Renal cortical epithelial cell (primary cell): ENCODE measurements at regions not wholly inside any gene's neighbourhood (a gene's known extent, or its start where the extent isn't known, plus 50 kb on each side); places are given as distances from the start of the nearest gene placed in this dataset.
"Not testable (repeated sequence)": the region's sequence is repeated elsewhere in the genome, so short reads cannot be mapped to it uniquely, and the experiment has no call there.

Source experiments
- DNase-seq: peaks from one replicate; pipeline ENCODE4 v3.0.0-alpha.2; 2011; ENCODE audit warnings: low read depth

- DNase-seq = no peak
Measured at GRCh38 chr3:176075491-176075890, 1121.8 kb downstream of the TBL1XR1 start.

GRCh38 chr3:176075046-176075445 is 1122.2 kb downstream of the TBL1XR1 start:
- no peak for DNase-seq

- DNase-seq = no peak
Measured at GRCh38 chr3:176074096-176074495, 1123.2 kb downstream of the TBL1XR1 start.

DNA sequence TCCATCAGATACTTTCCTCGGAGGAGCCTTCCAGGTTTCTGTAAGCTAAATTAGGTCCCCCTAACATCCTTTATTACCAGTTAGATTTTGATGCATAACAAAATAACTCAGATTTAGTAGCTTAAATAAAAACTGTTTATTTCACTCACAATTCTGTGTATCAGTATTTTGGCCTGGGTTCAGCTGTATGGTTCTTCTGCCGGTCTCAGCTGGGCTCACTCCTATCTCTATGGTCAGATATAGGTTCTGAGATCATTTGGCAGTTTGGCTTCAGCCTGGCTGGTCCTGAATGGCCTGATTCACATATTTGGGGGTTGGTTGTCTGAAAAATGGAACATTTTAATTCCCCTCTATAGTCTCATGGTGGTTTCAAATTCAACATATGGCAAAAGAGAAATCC is 1125.3 kb downstream of the TBL1XR1 start:
- DNase-seq = no peak

- no peak for DNase-seq
Measured at GRCh38 chr3:176068750-176069149, 1128.5 kb downstream of the TBL1XR1 start.

DNA sequence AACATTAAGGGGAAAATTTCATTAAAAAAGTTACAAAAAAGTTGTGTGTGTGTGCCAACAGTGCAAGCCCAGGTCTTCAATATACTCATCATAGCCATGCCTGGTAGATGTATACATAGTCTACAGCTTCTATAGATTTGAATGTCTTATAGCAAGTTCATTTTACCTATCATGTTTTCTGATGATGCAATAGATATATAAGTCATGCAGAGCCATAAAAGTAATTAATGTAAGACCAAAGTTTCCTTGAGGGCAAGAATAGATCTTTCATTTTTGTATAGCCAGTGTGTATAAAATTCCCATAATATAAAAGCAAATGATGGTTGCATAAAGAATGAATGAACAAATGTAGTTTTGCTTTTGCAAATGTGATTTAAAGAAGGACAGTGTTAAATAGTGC is 1138.4 kb downstream of the TBL1XR1 start:
- no peak for DNase-seq

DNA sequence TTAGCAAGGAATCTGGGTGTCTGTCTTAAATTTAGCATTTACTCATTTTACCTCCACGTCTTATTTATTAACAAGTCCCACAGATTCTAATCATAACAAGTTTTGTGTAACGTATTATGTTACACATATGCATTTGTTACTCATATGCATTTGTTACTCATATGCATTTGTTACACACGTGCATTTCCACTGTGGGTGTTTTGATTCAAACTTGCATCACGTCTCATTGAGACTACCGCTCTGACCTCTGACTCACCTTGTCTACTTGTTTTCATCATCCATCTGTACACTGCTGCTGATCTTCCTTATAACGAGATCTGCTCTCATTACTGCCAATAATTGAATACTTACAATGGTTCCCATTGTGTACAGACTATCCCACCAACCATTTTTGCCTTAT is 1141.4 kb downstream of the TBL1XR1 start:
- no peak for DNase-seq

GRCh38 chr3:176051766-176052165 is 1145.5 kb downstream of the TBL1XR1 start:
- DNase-seq = no peak

- DNase-seq = no peak
Measured at GRCh38 chr3:176046703-176047102, 1150.6 kb downstream of the TBL1XR1 start.

DNA sequence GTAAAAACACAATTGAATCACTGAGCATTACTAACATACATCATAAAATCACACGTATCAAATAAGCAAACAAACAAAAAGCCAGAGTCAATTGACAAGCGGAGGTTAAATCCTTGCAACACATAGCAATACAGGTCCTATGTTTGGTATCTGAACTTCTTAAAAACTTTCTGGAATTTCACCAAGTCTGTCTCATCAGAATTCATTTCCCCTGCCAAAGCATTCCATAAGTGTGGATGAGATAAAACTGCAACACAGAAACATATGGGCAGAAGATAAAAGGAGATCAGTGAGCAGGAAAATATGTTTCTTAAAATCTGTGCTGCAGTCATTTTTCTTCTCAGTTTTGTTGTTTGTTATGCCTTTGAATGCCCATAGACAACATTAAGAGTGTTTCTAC is 1155.5 kb downstream of the TBL1XR1 start:
- no peak for DNase-seq

DNA sequence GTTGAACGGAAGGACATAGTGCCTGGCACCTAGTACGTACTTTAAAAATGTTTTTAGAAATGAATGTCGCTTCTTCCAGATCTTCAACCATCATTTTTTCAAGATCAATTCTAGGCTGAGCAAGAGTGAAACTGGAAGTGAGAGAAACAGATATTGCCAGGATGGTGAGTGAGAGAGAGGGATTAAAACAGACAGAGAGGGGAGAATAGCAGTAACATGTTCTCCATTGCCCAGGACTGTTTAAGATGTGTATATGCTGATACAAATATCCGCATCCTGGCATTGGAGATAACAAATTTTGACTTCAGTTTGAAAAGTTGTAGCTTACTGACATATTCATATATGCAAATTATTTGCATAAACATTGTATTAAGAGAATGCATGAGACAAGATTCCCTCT is 1156.1 kb downstream of the TBL1XR1 start:
- DNase-seq = no peak

DNA sequence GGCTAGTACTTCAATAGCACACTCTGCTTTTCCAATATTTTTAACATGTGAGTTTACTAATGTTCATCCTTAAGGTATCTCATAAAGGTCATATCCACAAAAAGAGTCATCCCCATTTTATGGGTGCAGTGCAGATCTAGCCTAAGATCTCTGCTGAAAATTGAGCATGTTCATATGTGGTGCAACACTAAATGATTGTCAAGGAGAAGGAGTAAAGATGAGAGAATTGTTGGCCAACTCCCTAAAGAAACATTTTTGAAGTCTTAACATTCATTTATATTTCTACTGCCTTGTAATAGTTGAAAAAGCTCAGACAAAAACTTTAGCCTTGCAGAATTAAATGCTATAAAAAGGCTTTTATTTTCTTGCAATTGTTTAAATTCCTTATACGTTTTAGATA is 1159.6 kb downstream of the TBL1XR1 start:
- no peak for DNase-seq

DNA sequence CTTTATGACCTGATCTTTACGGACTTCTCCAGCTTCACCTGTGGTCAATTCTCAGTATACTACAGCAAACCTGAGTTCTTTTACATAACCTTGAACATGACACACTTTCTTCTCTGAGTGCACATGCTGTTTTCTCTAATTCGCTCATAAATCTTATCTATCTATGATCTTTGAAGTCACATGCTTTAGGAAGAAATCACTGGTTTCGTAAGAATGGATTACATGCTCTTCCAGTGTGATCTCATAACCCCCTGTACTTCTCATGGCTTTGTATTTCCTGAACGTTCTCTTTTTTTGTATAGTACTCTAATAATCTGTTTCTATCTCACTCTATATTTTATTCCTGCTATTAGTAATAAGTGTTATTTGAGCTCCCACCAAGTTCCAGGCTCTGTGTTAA is 1165.2 kb downstream of the TBL1XR1 start:
- DNase-seq = no peak

DNA sequence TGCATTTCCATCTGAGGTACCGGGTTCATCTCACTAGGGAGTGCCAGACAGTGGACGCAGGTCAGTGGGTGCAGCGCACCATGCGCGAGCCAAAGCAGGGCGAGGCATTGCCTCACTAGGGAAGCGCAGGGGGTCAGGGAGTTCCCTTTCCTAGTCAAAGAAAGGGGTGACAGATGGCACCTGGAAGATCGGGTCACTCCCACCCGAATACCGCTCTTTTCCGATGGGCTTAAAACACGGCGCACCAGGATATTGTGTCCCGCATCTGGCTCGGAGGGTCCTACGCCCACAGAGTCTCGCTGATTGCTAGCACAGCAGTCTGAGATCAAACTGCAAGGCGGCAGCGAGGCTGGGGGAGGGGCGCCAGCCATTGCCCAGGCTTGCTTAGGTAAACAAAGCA is 1157.1 kb downstream of the NAALADL2 start:
- not testable (repeated sequence) for DNase-seq

DNA sequence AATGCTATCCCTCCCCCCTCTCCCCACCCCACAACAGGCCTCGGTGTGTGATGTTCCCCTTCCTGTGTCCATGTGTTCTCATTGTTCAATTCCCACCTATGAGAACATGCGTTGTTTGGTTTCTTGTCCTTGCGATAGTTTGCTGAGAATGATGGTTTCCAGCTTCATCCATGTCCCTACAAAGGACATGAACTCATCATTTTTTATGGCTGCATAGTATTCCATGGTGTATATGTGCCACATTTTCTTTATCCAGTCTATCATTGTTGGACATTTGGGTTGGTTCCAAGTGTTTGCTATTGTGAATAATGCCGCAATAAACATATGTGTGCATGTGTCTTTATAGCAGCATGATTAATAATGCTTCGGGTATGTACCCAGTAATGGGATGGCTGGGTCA is 1156.1 kb downstream of the NAALADL2 start:
- DNase-seq = not testable (repeated sequence)

- no peak for DNase-seq
Measured at GRCh38 chr3:176009256-176009655, 1150.1 kb downstream of the NAALADL2 start.

DNA sequence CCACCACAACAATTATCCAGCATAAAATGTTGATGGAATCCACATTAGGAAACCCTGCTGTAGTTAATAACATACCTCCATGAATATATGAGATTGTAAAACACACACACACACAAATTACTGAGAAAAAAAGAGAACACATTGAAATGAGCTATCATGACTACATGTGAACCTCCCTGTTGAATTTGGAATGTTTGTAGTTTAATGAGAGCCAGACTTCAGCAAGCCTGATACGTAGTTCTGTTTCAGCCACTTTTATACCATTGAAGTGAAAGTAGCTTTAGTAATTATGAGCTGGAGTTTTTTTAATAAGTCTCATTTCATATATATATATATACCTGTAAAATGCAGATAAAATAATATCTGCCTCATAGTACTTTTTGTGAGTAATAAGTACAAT is 1146.4 kb downstream of the NAALADL2 start:
- no peak for DNase-seq

DNA sequence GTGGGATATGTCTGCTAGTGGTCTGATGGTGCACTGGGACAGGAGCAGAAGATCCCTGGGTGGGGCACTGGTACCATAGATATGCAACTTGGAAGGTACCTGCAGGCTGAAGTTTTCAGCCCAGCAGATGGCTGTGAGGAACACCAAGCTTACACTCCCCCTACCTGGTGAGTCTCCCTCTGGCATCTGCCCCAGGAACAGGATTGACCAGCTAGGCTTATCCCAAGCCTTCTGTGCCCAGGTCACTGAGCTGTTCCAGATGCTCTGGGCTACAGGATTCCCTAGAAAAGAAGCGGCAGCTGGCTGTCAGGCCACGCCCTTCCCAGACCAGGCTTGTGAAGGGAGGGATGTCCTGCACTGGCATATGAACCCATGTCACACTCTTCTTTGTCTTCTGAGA is 1130.0 kb downstream of the NAALADL2 start:
- DNase-seq = no peak

- DNase-seq = no peak
Measured at GRCh38 chr3:175988401-175988800, 1129.3 kb downstream of the NAALADL2 start.

GRCh38 chr3:175985781-175986180 is 1126.6 kb downstream of the NAALADL2 start:
- no peak for DNase-seq

DNA sequence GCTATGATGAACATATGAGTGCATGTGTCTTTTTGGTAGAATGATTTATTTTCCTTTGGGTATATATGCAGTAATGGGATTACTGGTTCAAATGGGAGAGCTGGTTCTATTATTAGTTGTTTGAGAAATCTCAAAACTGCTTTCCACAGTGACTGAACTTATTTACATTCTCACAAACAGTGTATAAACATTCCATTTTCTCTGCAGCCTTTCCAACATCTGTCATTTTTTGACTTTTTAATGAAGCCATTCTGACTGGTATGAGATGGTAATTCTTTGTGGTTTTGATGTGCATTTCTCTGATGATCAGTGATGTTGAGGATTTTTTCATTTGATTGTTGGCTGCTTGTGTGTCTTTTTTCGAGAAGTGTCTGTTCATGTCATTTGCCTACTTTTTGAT is 1124.2 kb downstream of the NAALADL2 start:
- no peak for DNase-seq

- DNase-seq = no peak
Measured at GRCh38 chr3:175980486-175981090, 1121.5 kb downstream of the NAALADL2 start.

- no peak for DNase-seq
Measured at GRCh38 chr3:175977968-175978752, 1119.0 kb downstream of the NAALADL2 start.

GRCh38 chr3:175969456-175969855 is 1110.3 kb downstream of the NAALADL2 start:
- no peak for DNase-seq
